GM23248 (cell line): ENCODE measurements at regions not wholly inside any gene's neighbourhood (a gene's known extent, or its start where the extent isn't known, plus 50 kb on each side); places are given as distances from the start of the nearest gene placed in this dataset.

Experiments used
- DNase-seq: peaks from one replicate; pipeline ENCODE4 v3.0.0-alpha.2; 2015
- H2AFZ ChIP-seq: fragments of 200-600 bp; sonication (generic); 2 replicates; pipeline ENCODE4 v1.6.1; 2016; ENCODE audit warnings: antibody characterized with exemption
- H3F3A ChIP-seq: fragments of 200-600 bp; sonication (generic); 2 replicates; pipeline ENCODE4 v1.6.1; 2016; ENCODE audit warnings: mild to moderate bottlenecking, antibody characterized with exemption, mixed run types; ENCODE audit not compliant: insufficient read depth
- H3K27ac ChIP-seq: fragments of 200-600 bp; sonication (generic); 2 replicates; pipeline ENCODE4 v1.5.1; 2016; ENCODE audit warnings: mild to moderate bottlenecking
- H3K27me3 ChIP-seq: fragments of 200-600 bp; sonication (generic); replicated peaks from 2 replicates; pipeline ENCODE4 v1.6.1; 2016; ENCODE audit warnings: mild to moderate bottlenecking; ENCODE audit not compliant: insufficient read depth
- H3K36me3 ChIP-seq: fragments of 200-600 bp; sonication (generic); 2 replicates; pipeline ENCODE4 v1.6.1; 2016; ENCODE audit warnings: low read depth, mild to moderate bottlenecking
- H3K4me1 ChIP-seq: fragments of 200-600 bp; sonication (generic); 2 replicates; pipeline ENCODE4 v1.6.1; 2016; ENCODE audit warnings: mild to moderate bottlenecking; ENCODE audit not compliant: insufficient read depth
- H3K4me2 ChIP-seq: fragments of 200-600 bp; sonication (generic); one replicate; pipeline ENCODE4 v1.6.1; 2016; ENCODE audit warnings: mild to moderate bottlenecking; ENCODE audit not compliant: unreplicated experiment
- H3K4me3 ChIP-seq: fragments of 200-600 bp; sonication (generic); 2 replicates; pipeline ENCODE4 v1.5.1; 2016; ENCODE audit warnings: mild to moderate bottlenecking
- H3K79me2 ChIP-seq: fragments of 200-600 bp; sonication (generic); 2 replicates; pipeline ENCODE4 v1.6.1; 2016; ENCODE audit warnings: mild to moderate bottlenecking; ENCODE audit not compliant: insufficient read depth
- H3K9ac ChIP-seq: fragments of 200-600 bp; sonication (generic); 2 replicates; pipeline ENCODE4 v1.6.1; 2016; ENCODE audit warnings: mild to moderate bottlenecking
- H3K9me2 ChIP-seq: fragments of 200-600 bp; sonication (generic); 2 replicates; pipeline ENCODE4 v1.6.1; 2016; ENCODE audit warnings: mixed run types, mild to moderate bottlenecking, moderate library complexity; ENCODE audit not compliant: insufficient read depth
- H3K9me3 ChIP-seq: fragments of 200-600 bp; sonication (generic); one replicate; pipeline ENCODE4 v1.6.1; 2017; ENCODE audit warnings: low read depth
- H4K20me1 ChIP-seq: fragments of 200-600 bp; sonication (generic); 2 replicates; pipeline ENCODE4 v1.6.0; 2016; ENCODE audit not compliant: insufficient read depth
- EZH2 ChIP-seq: fragments of 200-600 bp; sonication (generic); IDR thresholded peaks from 2 replicates; pipeline ENCODE4 v1.6.1; 2018; ENCODE audit warnings: antibody characterized with exemption, mild to moderate bottlenecking; ENCODE audit not compliant: insufficient read depth, poor library complexity, severe bottlenecking
- EZH2phosphoT487 ChIP-seq: fragments of 200-600 bp; sonication (generic); IDR thresholded peaks from 2 replicates; pipeline ENCODE4 v1.6.1; 2018; ENCODE audit warnings: antibody characterized with exemption, moderate library complexity, mild to moderate bottlenecking, low read depth; ENCODE audit not compliant: insufficient read depth
- WGBS, 2 experiments: methylation state at CpG; one replicate each; pipeline ENCODE4 v1.1.6; 2015 to 2017; ENCODE audit warnings: low lambda C conversion rate in 2 of 2, low coverage in 1 of 2; ENCODE audit errors: missing lambda C conversion rate in 2 of 2; 5-methylcytosine and 5-hydroxymethylcytosine counted together
- in situ Hi-C: fragments of 300-500 bp; cut with MboI; formaldehyde crosslinking; loops from 2 replicates; pipeline ENCODE4 v1.15.0; 2020

DNA sequence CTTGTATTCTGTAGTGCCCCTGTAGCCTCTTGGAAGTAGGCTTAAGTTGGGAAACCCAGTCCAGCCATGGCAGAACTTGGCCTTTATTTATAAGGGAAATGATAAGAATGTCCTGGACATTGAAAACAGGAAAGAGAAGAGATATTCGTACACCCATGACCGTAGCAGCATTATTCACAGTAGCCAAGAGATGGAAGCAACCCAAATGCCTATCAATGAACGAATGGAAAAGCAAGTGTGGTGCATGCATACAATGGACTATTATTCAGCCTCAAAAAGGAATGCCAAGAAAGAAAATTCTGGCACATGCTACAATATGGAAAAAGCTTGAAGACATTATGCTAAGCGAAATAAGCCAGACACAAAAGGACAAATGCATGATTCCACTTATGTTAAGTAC is 315.3 kb downstream of the CXCL12 start:
- H3K36me3 ChIP-seq, result no peaks in the 10 kb centered on the region
- H3K4me1 ChIP-seq, result peaks cover 30% of the 10 kb centered on the region
- peak; percentile 62 for DNase-seq
- WGBS, 2 experiments, result 43% methylated on average over 4 of the region's 4 CpGs
- H2AFZ ChIP-seq, result 0 out of 2 replicates have a peak overlapping the region, but pooled peaks have one; percentile 9
- no peaks in the 10 kb centered on the region for H3K79me2 ChIP-seq
- H3K9me3 ChIP-seq, result no peaks in the 10 kb centered on the region
- H3K9ac ChIP-seq, result no peak overlapping the region
- no peaks in the 10 kb centered on the region for H3K9me2 ChIP-seq
- in situ Hi-C loops, result loop anchor here (10.0 to 25.0 kb wide), 2 partner anchors 315 to 793 kb away; partner anchors contain the start of gene CXCL12
- H3K4me3 ChIP-seq, result no peak overlapping the region
- H3K27ac ChIP-seq, result 0 out of 2 replicates have a peak overlapping the region, but pooled peaks have one; percentile 12
- H3K27me3 ChIP-seq, result no peaks in the 10 kb centered on the region
- H4K20me1 ChIP-seq, result no peaks in the 10 kb centered on the region
- peaks cover 16% of the 10 kb centered on the region; the same call in 1 of the 2 replicates for H3F3A ChIP-seq
- no peak for TF ChIP-seq EZH2
- no peak for TF ChIP-seq EZH2phosphoT487
- peak overlapping the region; percentile 34 for H3K4me2 ChIP-seq

DNA sequence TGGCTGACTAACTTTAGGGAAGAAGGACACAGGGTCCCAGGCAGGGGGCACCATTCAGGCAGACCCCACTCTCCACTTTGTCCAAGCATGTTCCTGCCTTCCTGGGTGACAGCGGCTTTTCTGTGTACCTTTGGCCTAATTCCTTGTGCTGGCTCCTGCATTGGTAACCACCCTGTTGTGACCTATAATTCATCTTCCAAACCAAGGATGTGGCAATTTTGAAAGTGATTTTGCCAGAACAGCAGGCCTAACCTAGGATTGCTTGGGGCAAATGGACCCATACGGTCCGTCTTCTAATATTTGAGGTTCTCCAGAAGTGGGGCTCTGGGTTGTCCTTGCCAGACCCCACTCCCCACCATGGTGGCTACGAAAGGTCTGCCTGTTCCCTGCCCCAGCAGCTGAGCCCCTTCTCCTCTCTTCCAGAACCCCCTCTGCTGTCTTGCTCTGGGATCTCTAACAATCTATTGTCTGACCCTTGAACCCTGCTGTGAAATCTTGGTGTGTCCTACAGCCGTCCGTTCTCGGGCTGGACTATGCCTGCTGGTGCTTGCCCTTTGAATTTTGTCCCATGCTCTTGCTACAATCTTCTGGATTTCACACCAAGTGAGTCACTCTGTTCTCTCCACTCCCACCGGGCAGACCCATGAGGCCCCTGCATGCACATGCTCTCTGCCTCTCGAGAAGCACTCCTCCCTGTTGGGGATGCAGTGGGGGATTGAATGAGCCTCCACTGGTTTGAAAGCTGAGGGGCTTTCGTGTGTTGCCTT is 316.0 kb downstream of the CXCL12 start:
- peaks cover 16% of the 10 kb centered on the region; the same call in 1 of the 2 replicates for H3F3A ChIP-seq
- H3K27ac ChIP-seq, result 0 out of 2 replicates have a peak overlapping the region, but pooled peaks have one; percentile 12
- H3K9me2 ChIP-seq, result no peaks in the 10 kb centered on the region
- no peaks in the 10 kb centered on the region for H3K9me3 ChIP-seq
- in situ Hi-C loops, result loop anchor here (10.0 to 25.0 kb wide), 2 partner anchors 316 to 793 kb away; partner anchors contain the start of gene CXCL12
- H4K20me1 ChIP-seq, result no peaks in the 10 kb centered on the region
- no peaks in the 10 kb centered on the region for H3K79me2 ChIP-seq
- 41 to 46% methylated on average over 10 of the region's 10 CpGs for WGBS, 2 experiments
- H3K9ac ChIP-seq, result no peak overlapping the region
- no peaks in the 10 kb centered on the region for H3K27me3 ChIP-seq
- peak overlapping the region; percentile 34 for H3K4me2 ChIP-seq
- no peak overlapping the region for H3K4me3 ChIP-seq
- H2AFZ ChIP-seq, result 0 out of 2 replicates have a peak overlapping the region, but pooled peaks have one; percentile 9
- TF ChIP-seq EZH2 (no peak), EZH2phosphoT487 (no peak)
- peaks cover 30% of the 10 kb centered on the region for H3K4me1 ChIP-seq
- peak; percentile 76 for DNase-seq
- no peaks in the 10 kb centered on the region for H3K36me3 ChIP-seq

- no peak for DNase-seq
- Histone ChIP-seq H3K4me1 (peaks cover 30% of the 10 kb centered on the region), H3K36me3 (no peaks in the 10 kb centered on the region), H3K79me2 (no peaks in the 10 kb centered on the region), H4K20me1 (no peaks in the 10 kb centered on the region), H2AFZ (no peak overlapping the region), H3K9me3 (no peaks in the 10 kb centered on the region), H3K27me3 (no peaks in the 10 kb centered on the region), H3K9ac (no peak overlapping the region), H3K4me2 (no peak overlapping the region), H3F3A (peaks cover 13% of the 10 kb centered on the region; the same call in 1 of the 2 replicates), H3K9me2 (no peaks in the 10 kb centered on the region), H3K27ac (no peak overlapping the region), H3K4me3 (no peak overlapping the region)
- 97 to 100% methylated on average over 2 of the region's 2 CpGs for WGBS, 2 experiments
- in situ Hi-C loops, result loop anchor here (10.0 to 25.0 kb wide), 2 partner anchors 317 to 795 kb away; partner anchors contain the start of gene CXCL12
- TF ChIP-seq EZH2 (no peak), EZH2phosphoT487 (no peak)
Measured at GRCh38 chr10:44067432-44067831, 317.5 kb downstream of the CXCL12 start.

- 0 out of 2 replicates have a peak, but pooled peaks cover 7% of the 10 kb centered on the region for H3F3A ChIP-seq
- WGBS, 2 experiments, result 36 to 40% methylated on average over 5 of the region's 5 CpGs
- no peaks in the 10 kb centered on the region for H3K36me3 ChIP-seq
- DNase-seq, result no peak
- no peak overlapping the region for H3K4me2 ChIP-seq
- H3K9ac ChIP-seq, result no peak overlapping the region
- no peak overlapping the region for H3K4me3 ChIP-seq
- no peaks in the 10 kb centered on the region for H3K79me2 ChIP-seq
- no peaks in the 10 kb centered on the region for H3K27me3 ChIP-seq
- no peaks in the 10 kb centered on the region for H3K9me3 ChIP-seq
- peaks cover 24% of the 10 kb centered on the region for H3K4me1 ChIP-seq
- in situ Hi-C loops, result loop anchor here (10.0 to 25.0 kb wide), 2 partner anchors 318 to 796 kb away; partner anchors contain the start of gene CXCL12
- no peaks in the 10 kb centered on the region for H3K9me2 ChIP-seq
- no peaks in the 10 kb centered on the region for H4K20me1 ChIP-seq
- no peak overlapping the region for H3K27ac ChIP-seq
- TF ChIP-seq EZH2, result no peak
- TF ChIP-seq EZH2phosphoT487, result no peak
- no peak overlapping the region for H2AFZ ChIP-seq
Measured at GRCh38 chr10:44066527-44067255, 318.2 kb downstream of the CXCL12 start.
